Esophagus muscularis mucosa (tissue), 3 donors: ENCODE measurements at regions not wholly inside any gene's neighbourhood (a gene's known extent, or its start where the extent isn't known, plus 50 kb on each side); places are given as distances from the start of the nearest gene placed in this dataset.

Experiments used
- POLR2A ChIP-seq: fragments of 450-650 bp; IDR thresholded peaks from one replicate; pipeline ENCODE4 v1.6.1; 2017; ENCODE audit warnings: antibody characterized with exemption, moderate library complexity, mild to moderate bottlenecking, low read depth
- POLR2AphosphoS5 ChIP-seq, 2 donors: sonication (generic); formaldehyde crosslinking; IDR thresholded peaks; one replicate each; pipeline ENCODE4 v1.6.1; 2017; ENCODE audit warnings: antibody characterized with exemption in 2 of 2
- TF ChIP-seq, protein P1 (sequence below), 3 experiments: fragments of 200-600 bp in 2 of 3; fragments of 450-650 bp in 1 of 3; sonication (generic) in 2 of 3; IDR thresholded peaks; one replicate each; pipeline ENCODE4 v1.5.1; 2017 to 2019; ENCODE audit warnings: antibody characterized with exemption in 3 of 3, mild to moderate bottlenecking in 2 of 3, moderate library complexity in 1 of 3

DNA sequence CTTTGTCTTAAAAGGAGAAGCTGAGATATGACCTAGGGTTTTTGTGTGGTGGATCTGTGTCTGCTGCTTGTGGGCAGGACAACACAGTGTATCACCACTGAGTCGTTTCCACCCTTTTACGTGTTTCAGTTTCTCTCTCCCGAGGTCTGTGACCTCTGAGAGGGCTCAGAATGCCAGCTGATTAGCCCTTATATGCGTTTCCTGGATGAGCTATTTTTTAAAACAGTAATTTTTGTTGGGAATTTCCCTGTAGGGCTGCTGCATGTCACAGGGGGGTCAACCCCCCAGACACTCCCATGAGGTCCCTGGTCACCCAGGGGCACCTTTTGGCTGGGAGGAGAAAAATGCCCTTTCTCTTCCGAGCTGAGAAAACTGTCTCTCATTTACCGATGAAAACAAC, 170.4 kb upstream of the CASK start:
- TF ChIP-seq, protein P1, sequence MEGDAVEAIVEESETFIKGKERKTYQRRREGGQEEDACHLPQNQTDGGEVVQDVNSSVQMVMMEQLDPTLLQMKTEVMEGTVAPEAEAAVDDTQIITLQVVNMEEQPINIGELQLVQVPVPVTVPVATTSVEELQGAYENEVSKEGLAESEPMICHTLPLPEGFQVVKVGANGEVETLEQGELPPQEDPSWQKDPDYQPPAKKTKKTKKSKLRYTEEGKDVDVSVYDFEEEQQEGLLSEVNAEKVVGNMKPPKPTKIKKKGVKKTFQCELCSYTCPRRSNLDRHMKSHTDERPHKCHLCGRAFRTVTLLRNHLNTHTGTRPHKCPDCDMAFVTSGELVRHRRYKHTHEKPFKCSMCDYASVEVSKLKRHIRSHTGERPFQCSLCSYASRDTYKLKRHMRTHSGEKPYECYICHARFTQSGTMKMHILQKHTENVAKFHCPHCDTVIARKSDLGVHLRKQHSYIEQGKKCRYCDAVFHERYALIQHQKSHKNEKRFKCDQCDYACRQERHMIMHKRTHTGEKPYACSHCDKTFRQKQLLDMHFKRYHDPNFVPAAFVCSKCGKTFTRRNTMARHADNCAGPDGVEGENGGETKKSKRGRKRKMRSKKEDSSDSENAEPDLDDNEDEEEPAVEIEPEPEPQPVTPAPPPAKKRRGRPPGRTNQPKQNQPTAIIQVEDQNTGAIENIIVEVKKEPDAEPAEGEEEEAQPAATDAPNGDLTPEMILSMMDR (IDR thresholded peaks at IDR 0.05): no peak
- TF ChIP-seq POLR2A (no peak), POLR2AphosphoS5 (IDR thresholded peaks at IDR 0.05) (no peak)
